Stimulated activated CD4-positive, alpha-beta T cell treated with anti-CD3 and anti-CD28 coated beads, Interleukin-4, amount 100 ng/mL, for 4 hours (primary cell): ENCODE measurements at regions not wholly inside any gene's neighbourhood (a gene's known extent, or its start where the extent isn't known, plus 50 kb on each side); places are given as distances from the start of the nearest gene placed in this dataset.

ENCODE experiments used
- DNase-seq, 2 experiments: peaks; one replicate each; pipeline ENCODE4 v3.0.0-alpha.2; 2020

DNA sequence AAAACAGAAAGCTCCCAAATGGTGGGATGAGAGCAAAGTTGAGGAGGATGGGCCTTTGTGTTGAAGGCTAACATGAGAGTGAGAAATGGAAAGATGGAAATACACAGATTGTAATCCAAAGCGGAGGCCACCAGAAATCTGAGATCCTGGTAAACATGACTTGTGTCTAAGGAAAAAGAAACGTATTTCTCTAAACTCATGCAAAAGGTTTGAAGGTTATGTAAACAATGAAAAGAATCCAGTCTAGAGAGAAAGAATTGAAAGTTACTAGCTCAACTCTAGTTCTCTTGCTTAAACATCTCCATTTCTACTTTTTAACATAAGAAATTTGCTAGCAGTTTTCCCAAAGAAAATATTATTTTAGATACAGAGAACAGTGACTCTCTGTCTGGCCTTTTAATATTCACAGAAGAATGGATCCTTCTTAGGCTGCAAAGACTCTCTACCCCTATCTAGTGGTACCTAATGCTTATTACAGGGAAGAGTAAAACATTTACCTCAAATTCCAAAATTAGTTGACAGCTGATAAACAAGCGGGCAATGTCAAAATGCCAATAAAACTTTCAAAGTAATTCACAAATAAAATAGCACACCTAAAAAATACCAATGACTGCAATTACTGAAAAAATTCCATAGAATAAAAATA lies 75.8 kb upstream of the SOX5 start:
- no peak for DNase-seq

DNA sequence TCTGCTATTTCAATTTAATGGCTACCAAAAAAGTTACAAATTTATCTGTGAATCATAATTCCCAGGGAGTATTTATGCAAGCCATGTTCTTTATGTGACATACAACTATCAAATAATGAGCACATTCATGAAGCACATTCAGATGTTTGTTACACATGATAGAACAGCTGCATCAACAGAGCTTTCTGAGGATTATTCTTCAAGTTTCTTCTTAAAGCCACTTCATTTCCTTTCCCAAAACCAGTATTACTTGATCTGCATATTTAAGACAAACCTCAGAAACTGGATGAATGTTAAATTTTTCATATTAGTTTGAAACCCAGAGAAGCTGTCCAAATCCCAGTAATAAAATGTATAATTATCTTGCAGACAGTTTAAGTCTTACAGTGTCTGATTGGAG lies 73.6 kb upstream of the SOX5 start:
- no peak for DNase-seq

- no peak for DNase-seq
These were observed 71.7 kb upstream of the SOX5 start for GRCh38 chr12:24021164-24021502.

DNA sequence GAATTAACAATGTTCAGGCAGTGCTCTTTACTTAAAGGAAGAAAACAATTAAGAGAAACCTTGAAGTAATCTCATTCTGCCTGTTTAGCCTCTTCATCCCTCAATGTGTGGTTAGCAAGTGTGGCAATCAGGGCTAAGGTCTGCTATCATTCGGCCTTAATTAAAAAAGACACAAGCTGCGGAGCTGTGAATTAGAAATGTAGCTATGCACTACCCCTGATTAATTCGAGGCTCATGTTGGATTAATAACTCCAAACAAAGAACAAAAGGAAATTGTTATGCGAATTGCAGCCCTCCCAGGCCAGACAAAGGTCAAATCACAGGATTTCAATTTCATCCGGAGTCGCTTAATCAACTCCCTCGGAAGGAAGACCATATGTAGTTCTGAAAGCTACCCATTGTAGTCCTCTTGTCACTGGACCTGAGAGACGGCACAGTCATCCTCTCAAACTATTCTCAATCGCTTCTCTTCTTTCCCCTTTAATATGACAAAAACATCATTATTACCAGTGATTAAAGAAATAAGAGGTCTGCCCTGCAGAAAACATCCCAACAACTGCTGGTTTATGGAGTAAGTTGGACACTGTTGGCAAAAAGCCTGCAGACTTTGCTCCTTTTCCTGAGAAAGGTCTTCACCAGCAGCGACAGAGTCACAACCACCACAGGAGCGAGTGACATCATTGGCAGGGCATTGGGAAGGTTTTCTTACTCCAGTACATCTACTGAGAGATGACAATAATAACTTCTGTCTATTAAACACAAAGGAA lies 71.1 kb upstream of the SOX5 start:
- DNase-seq, result no peak

DNA sequence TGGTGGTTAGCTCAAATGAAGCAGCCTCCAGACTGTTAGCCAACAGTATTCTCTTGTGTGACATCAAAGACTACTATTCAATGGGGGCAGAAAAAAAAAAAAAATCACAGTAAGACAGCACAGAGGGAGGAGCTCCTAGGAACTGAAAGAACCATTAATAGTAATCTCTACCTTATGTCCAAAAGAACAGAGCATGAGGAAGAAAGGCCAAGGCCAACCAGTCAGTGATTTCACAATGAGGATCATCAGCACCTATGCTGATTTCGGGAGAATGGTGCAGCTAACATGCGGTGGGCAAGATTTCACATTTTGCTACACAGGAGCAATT lies 66.3 kb upstream of the SOX5 start:
- DNase-seq, result no peak

DNA sequence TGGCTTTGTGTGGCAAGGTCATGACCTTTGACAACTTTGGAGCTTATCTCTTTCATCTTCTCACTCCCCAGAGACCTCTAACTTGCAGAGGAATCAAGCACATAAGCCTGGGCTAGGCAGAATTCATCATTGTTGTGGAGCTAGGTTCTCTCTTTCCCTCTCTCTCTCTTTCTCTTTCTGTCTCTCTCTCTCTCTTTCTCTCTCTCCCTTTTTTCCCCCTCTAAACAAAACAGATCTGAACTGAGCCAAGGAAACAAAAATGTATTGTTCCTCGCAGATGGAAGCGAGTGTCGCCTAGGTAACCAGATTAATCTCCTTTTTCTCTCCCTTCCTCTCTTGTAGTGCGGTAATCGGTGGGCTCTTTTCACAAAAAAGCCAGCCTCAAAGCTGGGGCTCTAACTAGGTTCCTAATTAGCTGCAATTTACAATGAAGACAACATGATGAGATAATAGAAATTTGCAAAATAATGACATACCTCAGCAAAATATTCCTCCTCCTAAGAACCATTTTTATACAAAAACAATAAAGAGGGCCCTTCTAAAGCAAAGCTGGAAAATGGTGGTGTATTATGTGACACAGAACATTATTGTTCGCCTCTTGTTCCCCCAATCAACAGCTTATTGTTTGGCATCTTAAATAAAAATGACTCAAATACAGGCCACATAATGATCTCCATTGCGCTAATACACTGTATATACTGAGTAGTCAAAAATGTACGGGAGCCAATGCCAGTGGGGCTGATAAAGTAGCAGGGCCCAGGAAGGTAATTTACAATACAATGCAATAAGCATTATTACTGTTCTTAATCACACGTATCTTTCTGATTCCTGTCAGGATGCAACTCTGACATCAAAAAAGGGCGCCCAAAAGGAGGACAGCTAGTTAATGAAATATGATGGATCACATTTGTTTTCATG lies 65.7 kb upstream of the SOX5 start:
- no peak for DNase-seq

GRCh38 chr12:24014240-24014639 lies 64.8 kb upstream of the SOX5 start:
- DNase-seq, result no peak

DNA sequence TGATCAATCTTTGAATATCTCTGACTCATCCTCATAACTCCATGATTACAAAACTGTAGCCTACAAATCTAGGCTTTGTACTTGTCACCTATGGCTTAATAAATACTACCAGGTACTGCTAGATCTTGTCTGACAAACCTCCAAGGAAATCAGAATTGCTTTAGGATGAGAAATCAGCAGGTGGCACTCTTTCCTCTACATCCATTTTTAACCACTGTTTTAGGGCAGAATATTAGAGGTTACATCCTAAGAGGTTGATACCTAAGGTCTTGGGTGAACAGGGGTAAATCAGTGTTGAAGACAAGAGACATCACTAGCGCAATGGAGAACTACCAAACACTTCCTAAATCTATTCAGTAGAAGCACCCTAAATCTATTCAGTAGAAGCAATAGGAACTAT lies 63.1 kb upstream of the SOX5 start:
- DNase-seq, result no peak

DNA sequence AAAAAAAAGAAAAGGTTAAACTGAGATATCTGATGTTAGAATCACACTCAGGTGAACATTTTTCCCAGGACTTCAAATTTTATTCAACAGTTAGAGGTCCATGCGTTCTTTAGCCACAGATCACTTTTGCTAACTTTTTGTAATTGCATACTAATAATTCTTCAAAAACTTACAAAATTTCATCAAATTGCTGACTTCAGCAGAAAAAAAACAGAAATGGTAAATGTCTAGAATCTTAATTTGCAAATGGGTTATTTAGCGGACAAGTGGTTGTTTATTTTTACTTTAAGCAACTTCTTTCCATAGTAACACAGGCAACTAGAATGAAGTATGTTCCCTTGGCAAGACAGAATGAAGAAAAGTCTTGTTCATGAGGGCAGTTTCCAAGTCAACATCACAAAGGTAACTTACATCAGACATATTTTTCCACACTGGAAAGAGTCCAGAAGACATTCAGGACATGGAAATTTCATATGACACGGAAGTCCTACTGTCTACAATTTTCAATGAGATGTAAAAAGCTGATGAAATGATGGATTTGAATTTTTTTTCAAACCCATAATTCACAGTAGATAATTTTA lies 62.5 kb upstream of the SOX5 start:
- DNase-seq, result no peak

DNA sequence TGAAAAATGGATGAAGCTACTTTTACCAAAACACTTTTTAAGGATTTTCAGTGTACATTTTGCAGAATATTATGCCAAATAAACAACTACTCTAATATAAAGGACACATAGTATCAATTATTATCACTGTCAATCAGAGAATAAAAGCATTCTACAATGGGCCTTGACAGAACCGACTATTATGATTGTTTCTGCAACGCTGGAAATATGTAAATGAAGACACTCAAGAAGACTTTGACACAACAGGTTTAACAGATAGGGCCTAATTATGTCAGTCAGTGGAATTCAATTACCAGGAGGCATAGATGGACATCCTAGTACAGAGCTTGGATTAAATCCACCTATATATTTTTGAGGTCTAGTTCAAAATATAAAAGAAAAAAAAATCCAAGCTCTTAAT lies 58.7 kb upstream of the SOX5 start:
- DNase-seq, result no peak
